ENCODE measurements at regions not wholly inside any gene's neighbourhood (a gene's known extent, or its start where the extent isn't known, plus 50 kb on each side); places are given as distances from the start of the nearest gene placed in this dataset.

DNA sequence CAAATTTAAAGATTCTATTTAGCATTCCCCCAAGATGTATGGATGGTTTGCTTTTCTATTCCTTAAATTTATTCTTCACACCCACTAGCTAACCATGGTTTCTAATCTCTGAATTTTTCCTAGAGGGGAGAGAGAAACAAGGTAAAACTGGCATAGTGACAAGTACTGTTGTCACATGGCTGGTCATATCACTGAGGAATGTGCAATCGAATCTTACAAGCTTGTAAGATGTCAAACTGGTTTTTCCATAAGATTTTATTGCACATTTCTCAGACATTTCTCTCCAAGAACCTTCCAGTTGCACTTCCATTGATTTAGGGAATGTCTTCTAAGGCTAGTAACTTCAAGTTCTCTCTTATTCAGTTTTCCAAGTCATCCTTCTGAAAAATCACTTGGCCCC, 89.8 kb downstream of the MBL2 start:
- TF ChIP-seq, protein P1, sequence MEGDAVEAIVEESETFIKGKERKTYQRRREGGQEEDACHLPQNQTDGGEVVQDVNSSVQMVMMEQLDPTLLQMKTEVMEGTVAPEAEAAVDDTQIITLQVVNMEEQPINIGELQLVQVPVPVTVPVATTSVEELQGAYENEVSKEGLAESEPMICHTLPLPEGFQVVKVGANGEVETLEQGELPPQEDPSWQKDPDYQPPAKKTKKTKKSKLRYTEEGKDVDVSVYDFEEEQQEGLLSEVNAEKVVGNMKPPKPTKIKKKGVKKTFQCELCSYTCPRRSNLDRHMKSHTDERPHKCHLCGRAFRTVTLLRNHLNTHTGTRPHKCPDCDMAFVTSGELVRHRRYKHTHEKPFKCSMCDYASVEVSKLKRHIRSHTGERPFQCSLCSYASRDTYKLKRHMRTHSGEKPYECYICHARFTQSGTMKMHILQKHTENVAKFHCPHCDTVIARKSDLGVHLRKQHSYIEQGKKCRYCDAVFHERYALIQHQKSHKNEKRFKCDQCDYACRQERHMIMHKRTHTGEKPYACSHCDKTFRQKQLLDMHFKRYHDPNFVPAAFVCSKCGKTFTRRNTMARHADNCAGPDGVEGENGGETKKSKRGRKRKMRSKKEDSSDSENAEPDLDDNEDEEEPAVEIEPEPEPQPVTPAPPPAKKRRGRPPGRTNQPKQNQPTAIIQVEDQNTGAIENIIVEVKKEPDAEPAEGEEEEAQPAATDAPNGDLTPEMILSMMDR (IDR thresholded peaks at IDR 0.05 in 4 of 5, conservative IDR thresholded peaks at IDR 0.05 in 1 of 5) = no peak
- TF ChIP-seq POLR2A (IDR thresholded peaks at IDR 0.05) = no peak
- Histone ChIP-seq H3K36me3 (no peaks in the 10 kb centered on the region), H3K27ac (no peak overlapping the region), H3K4me3 (no peak overlapping the region), H3K9me3 (no peaks in the 10 kb centered on the region), H3K4me1 (no peaks in the 10 kb centered on the region), H3K27me3 (no peaks in the 10 kb centered on the region)
- ATAC-seq (no peak), DNase-seq (no peak)
- in situ Hi-C loops (cut with MboI; ENCODE audit: low sequenced_read_pairs in 4 of 4) (no loop called here), intact Hi-C loops (cut with DNase I; ENCODE audit: low total_unique reads) (no loop called here)

DNA sequence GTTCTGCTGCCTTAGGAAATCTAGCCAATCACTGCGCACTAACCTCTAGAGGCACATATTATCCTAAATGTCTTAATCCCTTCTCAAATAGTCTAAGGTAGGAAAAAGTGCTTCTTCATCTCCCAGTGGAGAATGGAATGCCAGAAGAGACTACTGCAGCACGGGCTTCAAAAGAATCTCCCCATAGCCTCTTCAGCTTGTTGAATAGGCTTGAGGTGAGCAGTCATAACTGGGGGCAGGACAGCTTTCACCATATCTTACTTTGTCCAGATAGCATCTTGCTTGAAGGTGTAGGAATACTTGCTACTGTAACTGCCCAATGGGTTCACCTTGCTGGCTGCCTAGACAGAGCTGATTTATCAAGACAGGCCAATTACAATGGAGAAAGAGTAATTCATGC, 88.8 kb downstream of the MBL2 start:
- TF ChIP-seq, protein P1 (IDR thresholded peaks at IDR 0.05 in 4 of 5, conservative IDR thresholded peaks at IDR 0.05 in 1 of 5) = no peak
- no peak for TF ChIP-seq POLR2A (IDR thresholded peaks at IDR 0.05)
- H3K4me1 ChIP-seq = no peaks in the 10 kb centered on the region
- ATAC-seq (no peak), DNase-seq (no peak)
- no peaks in the 10 kb centered on the region for H3K9me3 ChIP-seq
- H3K27ac ChIP-seq = no peak overlapping the region
- no peaks in the 10 kb centered on the region for H3K27me3 ChIP-seq
- H3K4me3 ChIP-seq = no peak overlapping the region
- intact Hi-C loops (cut with DNase I; ENCODE audit: low total_unique reads) (no loop called here), in situ Hi-C loops (cut with MboI; ENCODE audit: low sequenced_read_pairs in 4 of 4) (no loop called here)
- no peaks in the 10 kb centered on the region for H3K36me3 ChIP-seq

DNA sequence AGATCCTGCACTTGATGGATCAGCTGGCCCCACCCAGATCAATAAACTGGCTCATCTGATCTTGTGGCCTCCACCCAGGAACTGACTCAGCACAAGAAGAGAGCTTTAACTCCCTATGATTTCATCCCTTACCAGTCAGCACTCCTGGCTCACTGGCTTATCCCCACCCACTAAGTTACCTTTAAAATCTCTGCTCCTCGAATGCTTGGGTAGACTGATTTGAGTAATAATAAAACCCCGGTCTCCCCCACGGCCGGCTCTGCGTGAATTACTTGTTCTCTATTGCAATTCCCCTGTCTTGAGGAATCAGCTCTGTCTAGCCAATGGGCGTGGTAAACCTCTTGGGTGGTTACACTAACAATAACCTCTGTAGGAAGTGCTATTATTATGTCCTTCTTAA, 83.7 kb downstream of the MBL2 start:
- Histone ChIP-seq H3K27me3 (no peaks in the 10 kb centered on the region), H3K4me1 (no peaks in the 10 kb centered on the region), H3K9me3 (no peaks in the 10 kb centered on the region), H3K36me3 (no peaks in the 10 kb centered on the region), H3K4me3 (no peak overlapping the region), H3K27ac (no peak overlapping the region)
- DNase-seq = no peak
- intact Hi-C loops (cut with DNase I; ENCODE audit: low total_unique reads) = no loop called here
- TF ChIP-seq, protein P1 (IDR thresholded peaks at IDR 0.05 in 4 of 5, conservative IDR thresholded peaks at IDR 0.05 in 1 of 5) = no peak
- TF ChIP-seq POLR2A (IDR thresholded peaks at IDR 0.05) = no peak
- no peak for ATAC-seq
- in situ Hi-C loops (cut with MboI; ENCODE audit: low sequenced_read_pairs in 4 of 4) = no loop called here

DNA sequence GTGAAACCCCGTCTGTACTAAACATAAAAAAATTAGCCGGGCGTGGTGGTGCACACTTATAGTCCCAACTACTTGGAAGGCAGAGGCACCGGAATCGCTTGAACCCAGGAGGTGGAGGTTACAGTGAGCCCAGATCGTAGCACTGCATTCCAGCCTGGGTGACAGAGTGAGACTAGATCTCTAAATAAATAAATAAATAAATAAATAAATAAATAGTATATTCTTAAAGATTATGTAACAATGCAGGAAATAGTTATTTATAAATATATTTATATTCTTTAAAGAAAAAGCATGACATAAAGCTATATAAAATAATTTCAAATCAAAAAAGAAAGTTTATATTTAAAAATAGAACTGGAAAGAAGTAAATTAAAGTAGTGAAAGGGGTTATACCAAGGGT, 76.4 kb downstream of the MBL2 start:
- Histone ChIP-seq H3K27me3 (no peaks in the 10 kb centered on the region), H3K36me3 (no peaks in the 10 kb centered on the region), H3K4me1 (no peaks in the 10 kb centered on the region), H3K27ac (no peak overlapping the region), H3K9me3 (no peaks in the 10 kb centered on the region), H3K4me3 (no peak overlapping the region)
- ATAC-seq (no peak), DNase-seq (no peak)
- intact Hi-C loops (cut with DNase I; ENCODE audit: low total_unique reads) = no loop called here
- in situ Hi-C loops (cut with MboI; ENCODE audit: low sequenced_read_pairs in 4 of 4) = no loop called here
- no peak for TF ChIP-seq POLR2A (IDR thresholded peaks at IDR 0.05)
- TF ChIP-seq, protein P1 (IDR thresholded peaks at IDR 0.05 in 4 of 5, conservative IDR thresholded peaks at IDR 0.05 in 1 of 5) = no peak

DNA sequence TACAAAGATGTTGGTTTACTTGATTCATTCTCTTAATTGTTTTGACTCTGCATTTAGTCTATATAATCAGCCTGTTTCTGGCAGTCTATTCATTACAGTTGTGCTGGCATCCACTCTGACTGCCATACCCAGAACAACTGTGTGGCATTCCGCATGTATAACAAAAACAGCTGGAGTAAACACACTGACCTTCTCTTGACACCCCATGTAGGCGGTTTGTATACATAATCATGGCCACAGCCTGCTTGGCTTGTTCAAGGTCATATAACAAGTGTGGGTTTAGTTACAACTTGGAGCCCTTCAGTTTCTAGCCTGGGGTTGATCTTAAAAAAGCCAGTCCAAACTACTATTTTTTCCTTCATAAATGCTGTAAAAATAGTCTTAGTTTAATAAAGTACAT, 70.9 kb downstream of the MBL2 start:
- no peak overlapping the region for H3K27ac ChIP-seq
- in situ Hi-C loops (cut with MboI; ENCODE audit: low sequenced_read_pairs in 4 of 4) (no loop called here), intact Hi-C loops (cut with DNase I; ENCODE audit: low total_unique reads) (no loop called here)
- no peaks in the 10 kb centered on the region for H3K4me1 ChIP-seq
- no peak overlapping the region for H3K4me3 ChIP-seq
- no peak for TF ChIP-seq POLR2A (IDR thresholded peaks at IDR 0.05)
- TF ChIP-seq, protein P1 (IDR thresholded peaks at IDR 0.05 in 4 of 5, conservative IDR thresholded peaks at IDR 0.05 in 1 of 5) = no peak
- H3K36me3 ChIP-seq = no peaks in the 10 kb centered on the region
- H3K27me3 ChIP-seq = no peaks in the 10 kb centered on the region
- DNase-seq (no peak), ATAC-seq (no peak)
- H3K9me3 ChIP-seq = no peaks in the 10 kb centered on the region
